ENCODE measurements at regions not wholly inside any gene's neighbourhood (a gene's known extent, or its start where the extent isn't known, plus 50 kb on each side); places are given as distances from the start of the nearest gene placed in this dataset.
"Not testable (repeated sequence)": the region's sequence is repeated elsewhere in the genome, so short reads cannot be mapped to it uniquely, and the experiment has no call there.

- DNase-seq (ENCODE audit: low read depth in 2 of 2) = no peak
Observed at GRCh38 chr9:88870627-88871026, 120.6 kb upstream of the S1PR3 start.

GRCh38 chr9:88871669-88872068 is 119.6 kb upstream of the S1PR3 start:
- no peak for DNase-seq (ENCODE audit: low read depth in 2 of 2)

- no peak for DNase-seq (ENCODE audit: low read depth in 2 of 2)
Observed at GRCh38 chr9:88872192-88872946, 118.9 kb upstream of the S1PR3 start.

GRCh38 chr9:88873635-88874034 is 117.6 kb upstream of the S1PR3 start:
- no peak for DNase-seq (ENCODE audit: low read depth in 2 of 2)

GRCh38 chr9:88874391-88874790 is 116.9 kb upstream of the S1PR3 start:
- no peak for DNase-seq (ENCODE audit: low read depth in 2 of 2)

GRCh38 chr9:88875400-88876120 is 115.7 kb upstream of the S1PR3 start:
- DNase-seq (ENCODE audit: low read depth in 2 of 2) = no peak

- no peak for DNase-seq (ENCODE audit: low read depth in 2 of 2)
Observed at GRCh38 chr9:88880199-88880598, 111.1 kb upstream of the S1PR3 start.

- not testable (repeated sequence) for DNase-seq (ENCODE audit: low read depth in 2 of 2)
Observed at GRCh38 chr9:88884291-88884690, 107.0 kb upstream of the S1PR3 start.

GRCh38 chr9:88886762-88887161 is 104.5 kb upstream of the S1PR3 start:
- not testable (repeated sequence) for DNase-seq (ENCODE audit: low read depth in 2 of 2)

- DNase-seq (ENCODE audit: low read depth in 2 of 2) = no peak
Observed at GRCh38 chr9:88889386-88889785, 101.9 kb upstream of the S1PR3 start.

- no peak for DNase-seq (ENCODE audit: low read depth in 2 of 2)
Observed at GRCh38 chr9:88890546-88890945, 100.7 kb upstream of the S1PR3 start.

GRCh38 chr9:88891040-88891439 is 100.2 kb upstream of the S1PR3 start:
- DNase-seq (ENCODE audit: low read depth in 2 of 2) = no peak

- DNase-seq (ENCODE audit: low read depth in 2 of 2) = no peak
Observed at GRCh38 chr9:88892724-88893123, 98.5 kb upstream of the S1PR3 start.

GRCh38 chr9:88897081-88897480 is 94.2 kb upstream of the S1PR3 start:
- DNase-seq (ENCODE audit: low read depth in 2 of 2) = no peak

- no peak for DNase-seq (ENCODE audit: low read depth in 2 of 2)
Observed at GRCh38 chr9:88898039-88898720, 93.1 kb upstream of the S1PR3 start.

- no peak for DNase-seq (ENCODE audit: low read depth in 2 of 2)
Observed at GRCh38 chr9:88905506-88905905, 85.8 kb upstream of the S1PR3 start.

- DNase-seq (ENCODE audit: low read depth in 2 of 2) = no peak
Observed at GRCh38 chr9:88915916-88916315, 75.4 kb upstream of the S1PR3 start.

- no peak for DNase-seq (ENCODE audit: low read depth in 2 of 2)
Observed at GRCh38 chr9:88916894-88917293, 74.4 kb upstream of the S1PR3 start.

GRCh38 chr9:88917375-88917774 is 73.9 kb upstream of the S1PR3 start:
- DNase-seq (ENCODE audit: low read depth in 2 of 2) = no peak

GRCh38 chr9:88918537-88918936 is 72.7 kb upstream of the S1PR3 start:
- DNase-seq (ENCODE audit: low read depth in 2 of 2) = not testable (repeated sequence)

GRCh38 chr9:88920645-88921044 is 70.6 kb upstream of the S1PR3 start:
- no peak for DNase-seq (ENCODE audit: low read depth in 2 of 2)

GRCh38 chr9:88922091-88922490 is 69.2 kb upstream of the S1PR3 start:
- peak; percentile 7 to 20 for DNase-seq (ENCODE audit: low read depth in 2 of 2)

GRCh38 chr9:88923092-88923491 is 68.2 kb upstream of the S1PR3 start:
- DNase-seq (ENCODE audit: low read depth in 2 of 2) = no peak

Measured in stimulated activated CD4-positive, alpha-beta T cell treated with anti-CD3 and anti-CD28 coated beads, Interleukin-15, amount 100 ng/mL, for 48 hours (primary cell).